ENCODE measurements at regions not wholly inside any gene's neighbourhood (a gene's known extent, or its start where the extent isn't known, plus 50 kb on each side); places are given as distances from the start of the nearest gene placed in this dataset.

- no peak for DNase-seq (ENCODE audit: low read depth)
Measured at GRCh38 chr2:217407362-217407761, 547.5 kb upstream of the TNP1 start.

- no peak for DNase-seq (ENCODE audit: low read depth)
Measured at GRCh38 chr2:217404236-217404760, 544.4 kb upstream of the TNP1 start.

GRCh38 chr2:217402761-217403383 is 543.0 kb upstream of the TNP1 start:
- no peak for DNase-seq (ENCODE audit: low read depth)

GRCh38 chr2:217402144-217402543 is 542.3 kb upstream of the TNP1 start:
- no peak for DNase-seq (ENCODE audit: low read depth)

- DNase-seq (ENCODE audit: low read depth): no peak
Measured at GRCh38 chr2:217399291-217399690, 539.4 kb upstream of the TNP1 start.

- DNase-seq (ENCODE audit: low read depth): no peak
Measured at GRCh38 chr2:217398860-217399259, 539.0 kb upstream of the TNP1 start.

- DNase-seq (ENCODE audit: low read depth): no peak
Measured at GRCh38 chr2:217398101-217398500, 538.2 kb upstream of the TNP1 start.

GRCh38 chr2:217396586-217396985 is 536.7 kb upstream of the TNP1 start:
- no peak for DNase-seq (ENCODE audit: low read depth)

- no peak for DNase-seq (ENCODE audit: low read depth)
Measured at GRCh38 chr2:217396165-217396564, 536.3 kb upstream of the TNP1 start.

GRCh38 chr2:217394510-217395351 is 534.9 kb upstream of the TNP1 start:
- DNase-seq (ENCODE audit: low read depth): no peak

GRCh38 chr2:217393585-217394032 is 533.7 kb upstream of the TNP1 start:
- DNase-seq (ENCODE audit: low read depth): no peak

- DNase-seq (ENCODE audit: low read depth): no peak
Measured at GRCh38 chr2:217392930-217393584, 533.2 kb upstream of the TNP1 start.

- no peak for DNase-seq (ENCODE audit: low read depth)
Measured at GRCh38 chr2:217387776-217388387, 528.0 kb upstream of the TNP1 start.

- DNase-seq (ENCODE audit: low read depth): no peak
Measured at GRCh38 chr2:217386041-217386440, 526.2 kb upstream of the TNP1 start.

GRCh38 chr2:217383620-217384019 is 523.8 kb upstream of the TNP1 start:
- no peak for DNase-seq (ENCODE audit: low read depth)

GRCh38 chr2:217382794-217383193 is 522.9 kb upstream of the TNP1 start:
- no peak for DNase-seq (ENCODE audit: low read depth)

GRCh38 chr2:217379807-217380206 is 519.9 kb upstream of the TNP1 start:
- DNase-seq (ENCODE audit: low read depth): no peak

- no peak for DNase-seq (ENCODE audit: low read depth)
Measured at GRCh38 chr2:217372794-217373193, 512.9 kb upstream of the TNP1 start.

GRCh38 chr2:217371781-217372213 is 511.9 kb upstream of the TNP1 start:
- no peak for DNase-seq (ENCODE audit: low read depth)

- DNase-seq (ENCODE audit: low read depth): no peak
Measured at GRCh38 chr2:217370391-217370790, 510.5 kb upstream of the TNP1 start.

- no peak for DNase-seq (ENCODE audit: low read depth)
Measured at GRCh38 chr2:217367464-217367863, 507.6 kb upstream of the TNP1 start.

GRCh38 chr2:217366966-217367365 is 507.1 kb upstream of the TNP1 start:
- DNase-seq (ENCODE audit: low read depth): no peak

Measured in stimulated activated CD4-positive, alpha-beta T cell treated with anti-CD3 and anti-CD28 coated beads, Interleukin-2, amount 100 ng/mL, for 4 hours (primary cell).